Chondrocyte (in vitro differentiated cells): ENCODE measurements at regions not wholly inside any gene's neighbourhood (a gene's known extent, or its start where the extent isn't known, plus 50 kb on each side); places are given as distances from the start of the nearest gene placed in this dataset.

Source experiments
- DNase-seq: peaks from one replicate; pipeline ENCODE4 v3.0.0; 2021; ENCODE audit warnings: mixed read lengths, low spot score
- H3K27ac Mint-ChIP-seq: one replicate; pipeline ENCODE4 v1.8.0; 2021; ENCODE audit warnings: mild to moderate bottlenecking, moderate library complexity, mixed read lengths; ENCODE audit not compliant: unreplicated experiment
- H3K27me3 Mint-ChIP-seq: 2 replicates; pipeline ENCODE4 v1.8.0; 2021; ENCODE audit warnings: low read depth, mixed read lengths
- H3K36me3 Mint-ChIP-seq: 2 replicates; pipeline ENCODE4 v1.8.0; 2021; ENCODE audit warnings: low read depth, mixed read lengths
- H3K4me1 Mint-ChIP-seq: 2 replicates; pipeline ENCODE4 v1.8.0; 2021; ENCODE audit warnings: low read depth, mild to moderate bottlenecking, mixed read lengths
- H3K4me3 Mint-ChIP-seq: one replicate; pipeline ENCODE4 v1.8.0; 2021; ENCODE audit warnings: mild to moderate bottlenecking, moderate library complexity, mixed read lengths; ENCODE audit not compliant: unreplicated experiment
- H3K9me3 Mint-ChIP-seq: 2 replicates; pipeline ENCODE4 v1.8.0; 2021; ENCODE audit warnings: low read depth, mixed read lengths
- CTCF ChIP-seq: fragments of 200-600 bp; sonication (generic); IDR thresholded peaks from 2 replicates; pipeline ENCODE4 v1.5.0; 2021; ENCODE audit warnings: antibody characterized with exemption, mild to moderate bottlenecking, moderate library complexity

GRCh38 chrX:113726898-113727297 lies 857.0 kb upstream of the HTR2C start:
- H3K4me3 Mint-ChIP-seq, result no peak overlapping the region
- no peaks in the 10 kb centered on the region for H3K27me3 Mint-ChIP-seq
- H3K9me3 Mint-ChIP-seq, result peaks cover 12% of the 10 kb centered on the region
- TF ChIP-seq CTCF, result no peak
- no peak for DNase-seq
- no peaks in the 10 kb centered on the region for H3K4me1 Mint-ChIP-seq
- H3K36me3 Mint-ChIP-seq, result no peaks in the 10 kb centered on the region
- no peak overlapping the region for H3K27ac Mint-ChIP-seq

- no peak overlapping the region for H3K4me3 Mint-ChIP-seq
- TF ChIP-seq CTCF, result no peak
These were observed 857.4 kb upstream of the HTR2C start for GRCh38 chrX:113726466-113726865.

GRCh38 chrX:113726009-113726408 lies 857.9 kb upstream of the HTR2C start:
- no peak for DNase-seq
- H3K4me1 Mint-ChIP-seq, result no peaks in the 10 kb centered on the region
- TF ChIP-seq CTCF, result no peak
- no peak overlapping the region for H3K27ac Mint-ChIP-seq
- peaks cover 8% of the 10 kb centered on the region for H3K9me3 Mint-ChIP-seq
- no peaks in the 10 kb centered on the region for H3K36me3 Mint-ChIP-seq
- H3K4me3 Mint-ChIP-seq, result no peak overlapping the region
- H3K27me3 Mint-ChIP-seq, result no peaks in the 10 kb centered on the region

More at GRCh38 chrX:113726466-113726865, 857.4 kb upstream of the HTR2C start:
- Mint-ChIP-seq H3K36me3 (no peaks in the 10 kb centered on the region), H3K27me3 (no peaks in the 10 kb centered on the region), H3K4me1 (no peaks in the 10 kb centered on the region), H3K27ac (no peak overlapping the region), H3K9me3 (peaks cover 12% of the 10 kb centered on the region)
- DNase-seq, result no peak

GRCh38 chrX:113699939-113700338 lies 859.3 kb upstream of the AMOT start:
- Mint-ChIP-seq H3K9me3 (peaks cover 2% of the 10 kb centered on the region), H3K36me3 (no peaks in the 10 kb centered on the region), H3K4me1 (no peaks in the 10 kb centered on the region), H3K27me3 (no peaks in the 10 kb centered on the region), H3K4me3 (no peak overlapping the region), H3K27ac (no peak overlapping the region)
- no peak for DNase-seq
- TF ChIP-seq CTCF, result no peak

- H3K4me3 Mint-ChIP-seq, result no peak overlapping the region
These were observed 834.6 kb upstream of the AMOT start for GRCh38 chrX:113675278-113675677.

More at GRCh38 chrX:113675278-113675677, 834.6 kb upstream of the AMOT start:
- Mint-ChIP-seq H3K36me3 (no peaks in the 10 kb centered on the region), H3K9me3 (no peaks in the 10 kb centered on the region), H3K27me3 (peaks cover 8% of the 10 kb centered on the region), H3K4me1 (no peaks in the 10 kb centered on the region), H3K27ac (no peak overlapping the region)
- no peak for TF ChIP-seq CTCF
- no peak for DNase-seq
